ENCODE measurements at regions not wholly inside any gene's neighbourhood (a gene's known extent, or its start where the extent isn't known, plus 50 kb on each side); places are given as distances from the start of the nearest gene placed in this dataset.
A peak's percentile ranks its signal among the peaks of the same experiment; 100 is the strongest.

GRCh38 chr2:9076755-9077154 is 73.3 kb upstream of the MBOAT2 start:
- Histone ChIP-seq H3K9me3 (no peaks in the 10 kb centered on the region), H3K4me1 (no peaks in the 10 kb centered on the region), H3K36me3 (no peaks in the 10 kb centered on the region), H3K27me3 (no peaks in the 10 kb centered on the region), H3K27ac (no peak overlapping the region), H3K4me3 (no peak overlapping the region)
- TF ChIP-seq CTCF (IDR thresholded peaks at IDR 0.05) (no peak), POLR2A (IDR thresholded peaks at IDR 0.05) (no peak)
- no peak for DNase-seq

GRCh38 chr2:9076210-9076609 is 72.7 kb upstream of the MBOAT2 start:
- DNase-seq = no peak
- Histone ChIP-seq H3K4me3 (no peak overlapping the region), H3K36me3 (no peaks in the 10 kb centered on the region), H3K27me3 (no peaks in the 10 kb centered on the region), H3K9me3 (no peaks in the 10 kb centered on the region), H3K4me1 (no peaks in the 10 kb centered on the region), H3K27ac (no peak overlapping the region)
- TF ChIP-seq CTCF (IDR thresholded peaks at IDR 0.05) (no peak), POLR2A (IDR thresholded peaks at IDR 0.05) (no peak)

- TF ChIP-seq POLR2A (IDR thresholded peaks at IDR 0.05) (no peak), CTCF (IDR thresholded peaks at IDR 0.05) (no peak)
- Histone ChIP-seq H3K27ac (no peak overlapping the region), H3K36me3 (no peaks in the 10 kb centered on the region), H3K9me3 (no peaks in the 10 kb centered on the region), H3K4me1 (no peaks in the 10 kb centered on the region), H3K4me3 (no peak overlapping the region), H3K27me3 (no peaks in the 10 kb centered on the region)
- no peak for DNase-seq
Observed at GRCh38 chr2:9074930-9075329, 71.4 kb upstream of the MBOAT2 start.

GRCh38 chr2:9071584-9072124 is 68.2 kb upstream of the MBOAT2 start:
- Histone ChIP-seq H3K4me1 (no peaks in the 10 kb centered on the region), H3K36me3 (no peaks in the 10 kb centered on the region), H3K9me3 (peaks cover 0 to 2% (median under 1%) of the 10 kb centered on the region in 4 donors), H3K4me3 (no peak overlapping the region), H3K27me3 (no peaks in the 10 kb centered on the region), H3K27ac (no peak overlapping the region)
- DNase-seq = no peak
- no peak for TF ChIP-seq POLR2A (IDR thresholded peaks at IDR 0.05)
- TF ChIP-seq CTCF (IDR thresholded peaks at IDR 0.05) = no peak

DNA sequence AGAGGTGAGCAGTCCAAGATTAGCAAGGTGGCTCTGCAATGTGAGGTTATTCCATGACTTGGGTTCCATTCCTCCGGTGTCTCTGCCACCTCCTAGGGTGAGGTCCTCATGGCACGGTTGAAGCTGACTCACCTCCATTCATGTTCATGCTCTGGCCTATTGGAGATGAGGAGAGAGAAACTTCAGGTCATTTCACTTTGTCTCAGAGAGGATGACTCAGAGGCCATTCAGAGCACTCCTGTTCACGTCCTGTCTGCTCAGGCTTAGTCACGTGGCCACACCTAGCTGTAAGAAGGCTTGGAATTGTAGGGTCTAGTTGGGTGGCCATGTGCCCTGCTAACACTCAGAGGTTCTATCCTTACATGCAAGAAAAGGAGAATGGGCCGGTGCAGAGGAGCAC is 67.5 kb upstream of the MBOAT2 start:
- Histone ChIP-seq H3K36me3 (no peaks in the 10 kb centered on the region), H3K9me3 (peaks cover 0 to 7% (median 3%) of the 10 kb centered on the region in 4 donors), H3K27ac (peak overlapping the region in 2 of 4 donors; percentile 39 to 51)

More for the DNA sequence above, 67.5 kb upstream of the MBOAT2 start:
- H3K4me1 ChIP-seq = no peaks in the 10 kb centered on the region
- TF ChIP-seq POLR2A (IDR thresholded peaks at IDR 0.05) (peak in 1 of 2 donors; percentile 30), CTCF (IDR thresholded peaks at IDR 0.05) (peak in 1 of 6 experiments; percentile 6)
- no peak overlapping the region for H3K4me3 ChIP-seq
- H3K27me3 ChIP-seq = no peaks in the 10 kb centered on the region
- peak in 2 of 3 donors; percentile 56 to 82 for DNase-seq

Measured in Peyer's patch (tissue), 4 donors.